ENCODE measurements at regions not wholly inside any gene's neighbourhood (a gene's known extent, or its start where the extent isn't known, plus 50 kb on each side); places are given as distances from the start of the nearest gene placed in this dataset.

- intact Hi-C loops (cut with DNase I; ENCODE audit: low total_unique reads) = no loop called here
- no peaks in the 10 kb centered on the region for H3K36me3 ChIP-seq (ENCODE audit: low read depth, missing control alignments)
- no peak overlapping the region for H3K27ac ChIP-seq
- H3K4me3 ChIP-seq = no peak overlapping the region
- DNase-seq = no peak
- TF ChIP-seq CTCF (IDR thresholded peaks at IDR 0.05) = no peak
- no peaks in the 10 kb centered on the region for H3K9me3 ChIP-seq
- no peaks in the 10 kb centered on the region for H3K4me1 ChIP-seq
- no peaks in the 10 kb centered on the region for H3K27me3 ChIP-seq
- WGBS, 2 donors = 75 to 86% methylated on average over 7 of the region's 7 CpGs
These were observed 54.7 kb upstream of the GATA6 start for GRCh38 chr18:22114526-22115321.

- 35 to 41% methylated on average over 4 of the region's 4 CpGs for WGBS, 2 donors
- intact Hi-C loops (cut with DNase I; ENCODE audit: low total_unique reads) = no loop called here
- DNase-seq = no peak
These were observed 53.8 kb upstream of the GATA6 start for GRCh38 chr18:22115573-22115972.

More at GRCh38 chr18:22115573-22115972, 53.8 kb upstream of the GATA6 start:
- no peak overlapping the region for H3K27ac ChIP-seq
- H3K36me3 ChIP-seq (ENCODE audit: low read depth, missing control alignments) = no peaks in the 10 kb centered on the region
- H3K4me1 ChIP-seq = no peaks in the 10 kb centered on the region
- H3K27me3 ChIP-seq = no peaks in the 10 kb centered on the region
- H3K9me3 ChIP-seq = no peaks in the 10 kb centered on the region
- no peak overlapping the region for H3K4me3 ChIP-seq
- TF ChIP-seq POLR2A (IDR thresholded peaks at IDR 0.05) (no peak), CTCF (IDR thresholded peaks at IDR 0.05) (no peak)

Small RNA genes lying in the stretch of these regions (small RNA-seq; reads per million reads assigned to genes)
- gene RNA5SP451 = 0 reads per million in 2 donors
